Neural progenitor cell (in vitro differentiated cells): ENCODE measurements at regions not wholly inside any gene's neighbourhood (a gene's known extent, or its start where the extent isn't known, plus 50 kb on each side); places are given as distances from the start of the nearest gene placed in this dataset.

ENCODE experiments used
- CTCF ChIP-seq: fragments of 200-600 bp; sonication (generic); IDR thresholded peaks from 2 replicates; pipeline ENCODE4 v1.5.1; 2017; ENCODE audit warnings: antibody characterized with exemption, mild to moderate bottlenecking
- EZH2 ChIP-seq: fragments of 200-600 bp; sonication (generic); IDR thresholded peaks from 2 replicates; pipeline ENCODE4 v1.6.1; 2017; ENCODE audit warnings: antibody characterized with exemption, mild to moderate bottlenecking, moderate library complexity
- EZH2phosphoT487 ChIP-seq: fragments of 200-600 bp; sonication (generic); IDR thresholded peaks from 2 replicates; pipeline ENCODE4 v1.6.1; 2017; ENCODE audit warnings: antibody characterized with exemption

- TF ChIP-seq EZH2phosphoT487 (no peak), CTCF (no peak), EZH2 (no peak)
Observed at GRCh38 chr1:9419369-9420041, 119.8 kb upstream of the SLC25A33 start.
